Activated naive CD8-positive, alpha-beta T cell (primary cell): ENCODE measurements at regions not wholly inside any gene's neighbourhood (a gene's known extent, or its start where the extent isn't known, plus 50 kb on each side); places are given as distances from the start of the nearest gene placed in this dataset.
"Not testable (repeated sequence)": the region's sequence is repeated elsewhere in the genome, so short reads cannot be mapped to it uniquely, and the experiment has no call there.

ENCODE experiments used
- H3K27ac Mint-ChIP-seq: one replicate; pipeline ENCODE4 v1.8.0; 2021; ENCODE audit warnings: mixed read lengths
- H3K27me3 Mint-ChIP-seq: one replicate; pipeline ENCODE4 v1.8.0; 2021; ENCODE audit warnings: mixed read lengths
- H3K36me3 Mint-ChIP-seq: one replicate; pipeline ENCODE4 v1.8.0; 2021; ENCODE audit warnings: mixed read lengths
- H3K4me1 Mint-ChIP-seq: one replicate; pipeline ENCODE4 v1.8.0; 2021; ENCODE audit warnings: low read depth, mixed read lengths
- H3K4me3 Mint-ChIP-seq: one replicate; pipeline ENCODE4 v1.8.0; 2021; ENCODE audit warnings: mild to moderate bottlenecking, mixed read lengths
- H3K9me3 Mint-ChIP-seq: one replicate; pipeline ENCODE4 v1.8.0; 2021; ENCODE audit warnings: low read depth, mixed read lengths

DNA sequence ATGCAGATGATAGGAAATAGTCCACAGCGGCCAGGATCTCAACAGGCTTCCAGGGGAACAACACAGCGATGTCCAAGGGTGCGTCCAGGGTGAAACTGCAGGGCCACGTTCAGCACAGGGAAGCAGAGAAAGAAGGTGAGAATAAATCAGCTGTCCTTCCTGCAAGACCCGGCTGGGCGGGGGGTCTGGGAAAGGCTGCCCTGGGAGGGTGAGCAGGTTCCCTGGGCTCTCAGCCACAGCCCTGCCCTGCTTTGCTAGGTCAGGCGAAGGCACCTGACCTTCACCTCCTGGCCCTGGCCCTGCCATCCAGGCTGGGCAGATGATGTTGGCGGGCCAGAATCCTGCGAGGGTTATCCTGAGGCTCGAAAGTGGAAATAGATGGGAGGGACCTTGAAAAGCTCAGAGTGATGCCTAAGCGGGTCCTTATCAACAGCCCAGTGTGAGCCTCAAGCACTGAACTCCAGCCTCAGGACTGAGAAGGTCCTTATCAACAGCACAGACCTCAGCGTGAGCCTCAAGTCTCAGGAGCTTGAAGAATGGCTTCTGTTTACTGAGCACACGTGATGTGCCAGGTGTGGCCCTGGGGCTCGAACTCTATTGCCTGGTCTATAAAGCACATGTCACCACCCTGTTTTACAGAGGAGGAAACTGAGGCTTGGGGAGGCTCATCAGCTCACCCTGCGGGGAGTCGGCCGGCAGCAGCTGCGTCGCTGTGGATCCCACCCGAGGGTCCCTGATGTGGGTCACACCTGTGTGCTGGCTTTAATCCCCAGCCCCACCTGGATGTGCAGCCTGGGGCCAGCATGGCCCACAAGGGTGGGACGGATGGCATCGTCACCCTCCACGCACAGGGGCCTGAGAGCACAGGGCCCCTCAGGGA lies 191.1 kb downstream of the BANP start:
- not testable (repeated sequence) for H3K4me1 Mint-ChIP-seq, H3K36me3 Mint-ChIP-seq, H3K27me3 Mint-ChIP-seq, H3K9me3 Mint-ChIP-seq, H3K4me3 Mint-ChIP-seq, H3K27ac Mint-ChIP-seq

DNA sequence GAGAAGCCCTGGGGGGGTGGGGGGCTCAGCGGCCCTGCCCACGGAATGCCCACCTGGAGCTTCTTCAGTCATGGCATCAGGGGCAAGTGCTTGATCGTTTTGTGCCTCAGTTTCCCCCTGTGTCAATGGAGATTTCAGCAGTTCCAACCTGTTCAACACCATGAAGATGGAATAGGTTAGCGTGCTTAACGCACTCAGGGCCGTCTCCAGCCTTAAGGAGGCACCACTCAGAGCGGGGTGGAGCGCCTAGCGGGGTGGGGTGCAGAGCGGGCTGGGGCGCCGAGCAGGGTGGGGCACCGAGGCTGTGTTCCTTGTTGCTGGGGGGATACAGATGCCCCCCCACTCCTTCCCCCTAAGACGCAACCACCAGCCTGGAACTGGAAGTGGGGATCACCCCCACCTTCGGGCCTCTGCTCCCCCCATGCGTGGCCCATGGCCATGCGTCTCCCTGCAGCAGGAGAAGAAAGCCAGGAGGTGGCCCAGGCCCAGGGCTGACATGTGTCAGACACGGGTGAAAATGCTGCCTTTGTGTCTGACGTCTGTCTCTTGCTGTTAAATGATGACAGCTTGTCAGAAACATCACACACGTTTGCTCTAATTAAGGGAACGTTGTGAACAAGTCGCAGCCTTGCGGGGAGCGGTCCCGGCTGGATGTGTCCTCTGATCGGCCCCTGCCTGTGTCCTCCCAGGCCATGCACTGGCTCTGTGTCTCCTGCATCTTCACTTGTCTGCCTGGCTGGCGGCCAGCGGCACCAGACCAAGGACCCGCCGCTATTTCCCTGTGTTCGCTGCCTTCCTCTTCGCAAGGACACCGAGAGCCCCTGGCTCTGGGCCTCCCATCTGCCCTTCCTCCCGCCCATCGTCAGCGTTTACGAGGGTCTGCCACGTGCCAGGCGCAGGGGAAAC lies 192.1 kb downstream of the BANP start:
- not testable (repeated sequence) for H3K9me3 Mint-ChIP-seq, H3K4me3 Mint-ChIP-seq, H3K36me3 Mint-ChIP-seq, H3K4me1 Mint-ChIP-seq, H3K27ac Mint-ChIP-seq, H3K27me3 Mint-ChIP-seq

DNA sequence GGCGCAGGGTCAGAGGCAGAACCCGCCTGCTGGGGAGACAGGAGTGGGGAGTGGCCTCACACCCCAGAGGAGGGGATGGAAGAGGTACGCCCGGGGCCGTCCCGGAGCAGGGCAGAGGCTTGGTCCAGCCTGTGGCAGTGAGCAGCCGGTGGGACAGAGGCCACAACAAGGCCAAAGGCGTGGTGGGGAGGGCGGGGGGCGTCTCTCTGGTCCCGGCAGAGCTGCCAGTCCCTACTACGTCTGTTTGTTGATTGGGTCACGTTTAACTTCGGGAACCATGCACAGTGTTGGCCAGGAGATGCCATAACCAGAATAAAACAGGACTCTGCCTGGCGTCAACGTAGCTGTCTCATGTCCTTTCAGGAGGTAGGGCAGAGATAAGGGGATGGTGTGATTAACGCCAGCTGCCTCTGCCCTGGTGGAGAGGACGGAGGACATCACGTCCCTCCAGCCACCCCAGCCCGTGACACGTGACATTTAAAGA lies 192.8 kb downstream of the BANP start:
- H3K36me3 Mint-ChIP-seq, result no peaks in the 10 kb centered on the region

DNA sequence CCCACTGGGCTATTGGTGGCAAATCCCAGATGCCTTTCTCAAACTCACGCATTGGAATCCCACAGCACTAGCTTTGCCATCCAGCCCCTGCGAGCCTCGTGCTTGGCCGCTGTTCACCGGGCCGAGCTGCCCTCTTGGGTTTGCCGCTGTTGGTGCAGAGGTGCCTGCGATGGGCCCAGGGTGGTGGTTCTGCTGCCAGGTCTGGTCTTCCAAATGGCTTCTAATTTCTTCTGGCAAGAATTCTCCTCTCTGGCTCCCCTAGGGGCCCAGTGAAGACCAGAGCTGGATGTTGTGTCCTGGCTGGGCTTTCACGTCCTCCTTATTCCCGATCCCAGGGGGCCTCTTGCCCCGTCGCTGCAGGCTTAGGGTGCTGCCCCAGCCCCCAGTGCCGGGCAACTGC lies 194.1 kb downstream of the BANP start:
- not testable (repeated sequence) for H3K27me3 Mint-ChIP-seq, H3K9me3 Mint-ChIP-seq, H3K27ac Mint-ChIP-seq, H3K4me1 Mint-ChIP-seq, H3K36me3 Mint-ChIP-seq, H3K4me3 Mint-ChIP-seq

More for the DNA sequence above, 192.8 kb downstream of the BANP start:
- Mint-ChIP-seq H3K27ac (no peak overlapping the region), H3K27me3 (no peaks in the 10 kb centered on the region), H3K9me3 (no peaks in the 10 kb centered on the region), H3K4me1 (no peaks in the 10 kb centered on the region), H3K4me3 (no peak overlapping the region)

DNA sequence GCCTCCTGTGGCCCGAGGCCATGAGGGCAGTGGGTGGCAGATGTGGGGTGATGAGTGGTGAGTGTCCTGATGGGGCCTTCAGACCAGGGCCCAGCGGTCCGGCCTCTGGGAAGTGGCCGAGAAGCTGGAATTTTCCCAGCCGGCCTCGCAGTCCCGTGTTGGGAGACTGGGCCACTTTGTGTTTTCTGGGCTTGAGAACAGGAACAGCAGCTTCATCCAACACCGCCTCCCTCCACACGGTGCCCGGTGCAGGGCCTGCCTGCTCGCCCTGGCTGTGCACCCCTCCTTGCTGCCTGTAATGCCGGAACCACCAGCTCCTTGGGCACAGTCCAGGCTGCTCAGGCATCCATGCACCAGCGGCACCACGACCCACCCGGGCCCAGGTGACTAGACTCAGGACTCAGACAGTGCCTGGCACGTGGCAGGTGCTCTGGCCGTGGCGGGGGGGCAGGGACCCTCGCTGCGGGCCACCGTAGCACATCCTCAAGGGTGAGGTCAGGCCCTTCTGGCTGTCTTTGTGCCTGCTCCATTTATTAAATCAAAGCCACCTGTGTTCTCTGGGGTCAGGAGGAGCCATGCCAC lies 194.7 kb downstream of the BANP start:
- not testable (repeated sequence) for H3K36me3 Mint-ChIP-seq

DNA sequence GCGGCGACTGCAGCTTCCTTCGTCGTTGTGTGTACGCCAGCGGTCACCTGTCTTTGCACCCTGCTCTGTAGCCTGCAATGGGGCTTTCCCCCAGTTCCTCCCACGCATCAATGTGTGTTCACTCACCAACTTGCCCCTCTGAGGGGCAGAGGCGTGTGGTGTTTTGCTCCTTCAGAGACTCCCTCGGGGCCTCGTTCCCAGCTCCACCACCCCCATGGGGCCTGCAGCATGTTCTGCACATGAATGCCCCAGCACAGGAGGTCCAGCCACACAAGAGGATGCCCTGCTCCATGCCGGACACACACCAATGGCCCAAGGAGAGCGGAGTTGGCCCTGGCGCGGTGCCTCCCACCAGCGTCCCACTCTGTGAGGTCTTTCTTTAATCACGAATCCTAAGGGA lies 196.8 kb downstream of the BANP start:
- H3K9me3 Mint-ChIP-seq, H3K4me3 Mint-ChIP-seq, H3K36me3 Mint-ChIP-seq, H3K4me1 Mint-ChIP-seq, H3K27me3 Mint-ChIP-seq, H3K27ac Mint-ChIP-seq: not testable (repeated sequence)

More for the DNA sequence above, 194.7 kb downstream of the BANP start:
- H3K27me3 Mint-ChIP-seq, H3K4me3 Mint-ChIP-seq, H3K9me3 Mint-ChIP-seq, H3K27ac Mint-ChIP-seq, H3K4me1 Mint-ChIP-seq: not testable (repeated sequence)

DNA sequence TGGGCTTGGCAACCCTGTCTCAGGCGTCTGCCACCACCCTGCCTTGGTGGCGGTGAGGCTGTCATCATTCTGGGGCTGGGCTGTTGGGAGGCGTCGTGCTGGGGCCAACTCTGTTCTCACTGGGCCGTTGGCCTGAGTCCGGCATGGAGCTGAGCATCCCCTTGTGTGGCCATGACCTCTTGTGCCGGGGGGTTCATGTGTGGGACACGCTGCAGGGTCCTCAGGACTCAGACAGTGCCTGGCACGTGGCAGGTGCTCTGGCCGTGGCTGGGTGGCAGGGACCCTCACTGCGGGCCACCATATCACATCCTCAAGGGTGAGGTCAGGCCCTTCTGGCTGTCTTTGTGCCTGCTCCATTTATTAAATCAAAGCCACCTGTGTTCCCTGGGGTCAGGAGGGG lies 197.4 kb downstream of the BANP start:
- not testable (repeated sequence) for H3K36me3 Mint-ChIP-seq, H3K27me3 Mint-ChIP-seq, H3K27ac Mint-ChIP-seq, H3K4me1 Mint-ChIP-seq, H3K4me3 Mint-ChIP-seq, H3K9me3 Mint-ChIP-seq

DNA sequence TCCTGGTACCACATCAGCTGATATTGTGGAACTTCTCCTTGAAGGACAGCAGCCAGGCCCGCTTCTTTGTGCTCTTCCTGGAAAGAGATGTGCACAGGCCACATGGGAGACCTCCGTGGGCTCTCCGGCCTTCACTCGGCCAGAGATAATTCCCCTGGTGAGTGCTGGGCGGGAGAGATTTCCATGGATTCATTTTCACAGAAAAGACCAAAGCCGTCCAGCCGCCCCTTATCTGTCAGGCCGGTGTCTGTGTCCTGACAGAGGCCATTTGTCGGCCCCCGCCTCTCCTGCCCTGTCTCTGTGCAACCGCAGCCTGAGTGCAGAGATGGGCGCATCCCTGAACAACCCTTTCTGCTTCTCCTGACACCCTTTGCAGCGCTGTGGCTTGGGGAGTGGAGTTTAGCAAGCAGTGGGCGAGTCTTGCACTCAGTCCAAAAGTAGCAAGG lies 197.9 kb downstream of the BANP start:
- not testable (repeated sequence) for H3K36me3 Mint-ChIP-seq, H3K4me3 Mint-ChIP-seq, H3K27ac Mint-ChIP-seq, H3K4me1 Mint-ChIP-seq, H3K9me3 Mint-ChIP-seq, H3K27me3 Mint-ChIP-seq

DNA sequence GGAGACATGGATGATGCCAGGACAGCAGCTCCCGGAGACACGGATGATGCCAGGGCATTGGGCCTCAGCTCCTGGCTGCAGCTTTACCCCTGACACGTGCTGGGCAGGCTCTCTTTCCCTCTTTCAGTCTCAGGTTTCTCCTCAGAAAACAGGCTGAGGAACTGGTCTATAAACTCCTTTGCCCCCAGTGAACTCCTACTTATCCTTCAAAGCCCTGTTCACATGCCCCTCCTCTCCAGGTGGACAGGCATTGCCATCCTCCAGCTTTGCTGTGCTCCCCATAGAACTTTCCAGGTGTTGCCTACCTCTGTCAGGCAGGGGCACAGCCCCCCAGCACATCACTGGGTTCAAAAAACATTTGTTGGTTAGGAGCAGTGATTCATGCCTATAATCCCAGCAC lies 198.4 kb downstream of the BANP start:
- not testable (repeated sequence) for H3K9me3 Mint-ChIP-seq, H3K4me1 Mint-ChIP-seq, H3K27ac Mint-ChIP-seq, H3K4me3 Mint-ChIP-seq, H3K27me3 Mint-ChIP-seq, H3K36me3 Mint-ChIP-seq

DNA sequence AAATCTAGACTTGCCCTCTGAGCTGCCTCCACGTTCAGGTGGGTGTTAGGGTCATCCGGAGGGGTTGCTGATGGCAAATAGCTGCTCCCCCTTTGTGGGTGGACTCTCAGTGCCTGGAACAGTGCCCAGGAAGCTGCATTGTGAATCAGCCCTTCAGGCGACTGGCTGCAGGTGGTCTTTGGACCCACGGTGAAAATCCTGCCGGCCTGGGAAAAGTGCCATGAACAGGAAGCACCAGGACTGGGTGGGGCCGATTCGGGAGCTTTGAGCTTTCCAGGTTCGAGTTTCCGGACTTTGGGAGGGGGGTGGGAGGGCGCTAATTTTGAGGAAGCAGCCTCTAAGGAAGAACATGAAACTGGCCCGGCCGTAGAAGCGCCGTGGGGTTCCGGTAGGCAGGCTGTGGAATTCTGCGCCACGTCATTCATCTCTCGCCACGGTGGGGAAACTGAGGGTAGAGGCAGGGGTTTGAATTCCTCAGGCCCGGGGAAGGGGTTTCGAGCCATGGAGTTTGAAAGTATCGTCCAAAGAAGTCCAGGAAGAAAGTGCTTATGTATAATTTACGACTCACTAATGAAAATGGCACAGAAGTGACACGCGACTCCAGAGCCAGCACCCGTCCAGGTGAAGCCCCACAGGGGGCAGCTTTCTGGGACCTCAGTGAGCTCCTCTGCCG lies 199.4 kb downstream of the BANP start:
- H3K4me1 Mint-ChIP-seq, H3K27me3 Mint-ChIP-seq, H3K36me3 Mint-ChIP-seq, H3K9me3 Mint-ChIP-seq, H3K4me3 Mint-ChIP-seq, H3K27ac Mint-ChIP-seq: not testable (repeated sequence)

DNA sequence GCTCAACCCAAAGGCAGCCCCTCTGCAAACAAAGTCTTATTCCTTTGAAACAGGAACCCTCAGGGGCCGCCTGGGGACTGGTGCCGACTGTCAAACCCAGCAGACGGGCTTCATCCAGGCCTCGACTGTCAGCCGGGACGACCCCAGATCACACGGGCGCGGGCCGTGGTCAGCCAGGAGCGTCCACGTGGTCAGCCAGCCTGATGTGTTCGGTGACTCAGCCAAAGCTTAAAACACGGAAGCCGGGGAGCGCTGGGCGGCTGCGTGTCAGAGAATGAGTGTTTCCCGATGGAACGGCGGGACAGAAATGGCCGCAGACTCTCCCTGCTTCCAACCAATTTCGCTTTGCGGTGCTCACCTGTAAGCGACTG lies 199.9 kb downstream of the BANP start:
- not testable (repeated sequence) for H3K9me3 Mint-ChIP-seq, H3K36me3 Mint-ChIP-seq, H3K27me3 Mint-ChIP-seq, H3K4me3 Mint-ChIP-seq, H3K27ac Mint-ChIP-seq, H3K4me1 Mint-ChIP-seq

DNA sequence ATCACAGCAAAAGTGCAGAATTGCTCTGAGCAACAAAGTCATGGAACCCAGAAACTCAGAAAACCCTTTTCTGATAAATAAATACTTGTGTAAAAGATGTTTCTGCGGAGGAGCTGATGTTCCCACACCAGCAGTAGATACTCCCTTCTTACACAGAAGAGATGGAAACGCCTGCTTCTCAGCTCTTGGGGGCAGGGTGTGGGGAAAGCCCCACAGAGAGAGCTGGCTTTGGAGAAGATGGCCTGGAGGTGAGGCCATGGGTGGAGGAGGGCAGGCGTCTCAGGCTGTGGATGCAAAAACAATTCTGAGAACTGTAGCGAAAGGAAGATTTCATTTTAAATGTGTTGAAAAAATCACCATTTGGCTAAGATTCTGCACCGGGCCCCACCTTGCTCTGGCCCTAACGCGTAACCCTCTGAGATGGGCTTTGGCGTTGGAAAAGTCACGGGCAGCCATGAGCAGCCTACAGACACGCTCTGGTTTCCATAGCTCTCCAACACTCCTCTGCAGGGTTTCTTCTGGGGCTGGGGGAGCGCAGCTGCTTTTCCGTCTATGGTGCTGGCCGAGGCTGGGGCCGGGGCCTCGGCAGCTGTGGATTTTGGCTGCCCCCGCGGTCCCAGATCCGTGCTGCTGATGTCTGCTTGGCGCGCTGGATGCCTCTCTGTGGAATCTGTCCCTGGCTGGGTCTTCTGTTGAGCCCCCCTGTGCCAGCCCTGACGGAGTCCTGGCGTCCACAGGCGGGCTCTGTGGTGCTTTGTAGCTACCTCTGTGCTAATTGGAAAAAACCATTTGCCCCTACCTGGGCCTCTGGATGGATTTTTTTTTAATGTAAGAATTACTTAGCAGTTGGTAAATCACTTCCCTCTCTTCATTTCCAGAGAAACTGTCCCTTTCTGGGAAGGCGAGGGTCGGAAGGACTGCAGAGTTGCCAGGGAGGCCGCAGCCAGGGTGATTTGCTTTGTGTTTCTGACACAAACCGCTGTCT lies 200.9 kb downstream of the BANP start:
- H3K27me3 Mint-ChIP-seq, H3K27ac Mint-ChIP-seq, H3K36me3 Mint-ChIP-seq, H3K4me3 Mint-ChIP-seq, H3K9me3 Mint-ChIP-seq, H3K4me1 Mint-ChIP-seq: not testable (repeated sequence)

DNA sequence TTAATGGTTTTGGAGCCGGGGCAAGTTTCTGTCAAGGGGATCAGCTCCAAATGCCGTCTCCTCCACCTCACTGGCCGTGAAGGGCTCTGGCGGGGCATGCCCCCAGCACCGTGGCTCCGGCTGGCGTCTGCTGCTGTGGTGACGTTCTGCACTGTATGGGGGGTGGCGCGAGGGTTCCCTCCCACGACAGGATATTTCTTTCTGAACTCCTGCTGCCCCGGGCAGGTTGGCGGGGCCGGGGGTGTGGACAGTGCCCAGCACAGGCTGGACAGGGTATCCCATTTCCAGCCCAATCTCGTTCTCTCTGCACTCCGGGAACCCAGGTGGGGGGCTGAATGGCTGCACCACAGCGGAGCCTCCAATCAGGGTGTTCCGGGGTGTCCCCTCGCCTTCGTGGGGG lies 201.6 kb downstream of the BANP start:
- not testable (repeated sequence) for H3K4me3 Mint-ChIP-seq, H3K27me3 Mint-ChIP-seq, H3K36me3 Mint-ChIP-seq, H3K4me1 Mint-ChIP-seq, H3K27ac Mint-ChIP-seq, H3K9me3 Mint-ChIP-seq

DNA sequence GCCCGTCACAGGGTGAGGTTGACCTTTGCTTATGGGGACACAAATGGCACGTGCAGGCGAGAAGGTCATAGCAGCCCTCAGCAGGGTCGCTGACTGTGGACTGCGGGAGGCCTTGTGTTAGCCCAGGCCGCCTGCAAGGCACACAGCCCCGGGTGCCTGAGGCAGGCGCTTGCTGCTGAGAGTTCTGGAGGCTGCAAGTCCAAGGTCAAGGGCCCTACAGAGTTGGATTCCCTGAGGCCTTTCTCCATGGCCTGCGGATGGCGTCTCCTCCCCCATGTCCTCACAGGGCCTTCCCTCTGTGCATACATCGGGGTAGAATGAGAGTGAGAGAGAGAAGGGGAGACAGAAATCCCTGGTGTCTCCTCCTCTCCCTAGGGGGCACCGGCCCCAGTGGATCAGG lies 202.3 kb downstream of the BANP start:
- not testable (repeated sequence) for H3K27ac Mint-ChIP-seq, H3K9me3 Mint-ChIP-seq, H3K4me3 Mint-ChIP-seq, H3K27me3 Mint-ChIP-seq, H3K4me1 Mint-ChIP-seq, H3K36me3 Mint-ChIP-seq
